H1 (cell line): ENCODE measurements at regions not wholly inside any gene's neighbourhood (a gene's known extent, or its start where the extent isn't known, plus 50 kb on each side); places are given as distances from the start of the nearest gene placed in this dataset.

Experiments used
- BCL11A ChIP-seq, 2 experiments: IDR thresholded peaks; one replicate each; pipeline ENCODE4 v1.6.1; 2011; ENCODE audit warnings: low read depth in 2 of 2, low read length in 2 of 2, mild to moderate bottlenecking in 2 of 2
- CHD7 ChIP-seq: fragments of 300-600 bp; sonication (generic); IDR thresholded peaks from 2 replicates; pipeline ENCODE4 v1.7.1; 2012; ENCODE audit warnings: low read length, moderate library complexity, mild to moderate bottlenecking, inconsistent platforms; ENCODE audit not compliant: insufficient replicate concordance
- CTBP2 ChIP-seq: IDR thresholded peaks from 2 replicates; pipeline ENCODE4 v1.7.0; 2011; ENCODE audit warnings: borderline replicate concordance, mild to moderate bottlenecking, moderate library complexity, mixed read lengths, low read length; ENCODE audit not compliant: insufficient read depth, insufficient read length
- NRF1 ChIP-seq: IDR thresholded peaks from 2 replicates; pipeline ENCODE4 v1.6.1; 2011; ENCODE audit warnings: mild to moderate bottlenecking, low read depth, low read length, improper control_type of control experiment
- POLR2A ChIP-seq, 2 experiments: IDR thresholded peaks; 1 replicate in 1 of 2; 2 replicates in 1 of 2; pipeline ENCODE4 v1.6.1; 2011; ENCODE audit warnings: low read depth in 2 of 2, low read length in 2 of 2, mild to moderate bottlenecking in 2 of 2; ENCODE audit errors: control extremely low read depth in 1 of 2
- RAD21 ChIP-seq, 2 experiments: IDR thresholded peaks in 1 of 2; conservative IDR thresholded peaks in 1 of 2; 2 replicates each; pipeline ENCODE4 v1.6.1; 2011; ENCODE audit warnings: low read depth in 2 of 2, low read length in 2 of 2, improper control_type of control experiment in 1 of 2, inconsistent platforms in 1 of 2, mild to moderate bottlenecking in 1 of 2, moderate library complexity in 1 of 2
- SP2 ChIP-seq: IDR thresholded peaks from 2 replicates; pipeline ENCODE4 v1.6.1; 2012; ENCODE audit warnings: mild to moderate bottlenecking, low read length, inconsistent platforms

DNA sequence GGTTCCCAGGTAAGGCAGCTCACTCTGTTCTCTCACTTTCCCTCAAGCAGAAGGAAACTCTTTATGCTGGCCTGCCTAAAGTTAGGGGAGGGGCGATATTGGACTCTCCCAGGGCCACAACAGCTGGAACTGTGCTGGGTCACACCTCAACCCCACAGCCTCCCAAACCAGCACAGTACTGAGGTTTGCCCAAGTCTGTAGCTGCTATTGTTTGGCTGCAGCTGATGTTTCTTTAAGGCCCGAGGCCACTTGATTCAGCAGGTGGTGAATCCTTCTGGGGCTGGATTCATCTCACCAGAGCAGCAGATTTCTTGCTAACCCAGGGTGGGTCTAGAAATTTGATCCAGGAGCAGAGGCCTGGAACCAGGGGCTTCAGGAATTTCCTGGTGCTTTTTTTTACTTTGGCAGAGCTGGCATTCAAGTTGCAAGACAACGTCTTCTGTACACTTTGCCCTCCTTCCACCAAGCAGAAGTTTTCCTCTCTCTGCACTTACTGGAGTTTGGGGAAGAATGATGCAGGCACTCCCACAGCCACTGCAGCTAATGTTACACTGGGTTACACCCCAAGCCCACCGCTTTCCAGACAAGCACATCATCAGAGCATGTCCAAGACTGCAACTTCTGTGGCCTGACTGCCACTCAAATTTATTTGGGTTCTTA is 544.7 kb upstream of the NDST4 start (continued):
- no peak for TF ChIP-seq POLR2A (IDR thresholded peaks at IDR 0.05; ENCODE audit: control extremely low read depth in 1 of 2, low read depth in 2 of 2, low read length in 2 of 2)
- no peak for TF ChIP-seq CTBP2
- no peak for TF ChIP-seq RAD21 (IDR thresholded peaks at IDR 0.05 in 1 of 2, conservative IDR thresholded peaks at IDR 0.05 in 1 of 2; ENCODE audit: low read depth in 2 of 2, low read length in 2 of 2)
- no peak for TF ChIP-seq NRF1
- TF ChIP-seq BCL11A (IDR thresholded peaks at IDR 0.05; ENCODE audit: low read depth in 2 of 2, low read length in 2 of 2) = no peak
- no peak for TF ChIP-seq SP2
- TF ChIP-seq CHD7 = no peak
- TF ChIP-seq, all 59 proteins: peak for 0
